HFF-Myc (cell line): ENCODE measurements at regions not wholly inside any gene's neighbourhood (a gene's known extent, or its start where the extent isn't known, plus 50 kb on each side); places are given as distances from the start of the nearest gene placed in this dataset.

Experiments used
- DNase-seq: peaks from one replicate; pipeline ENCODE4 v3.0.0-alpha.2; 2011; ENCODE audit warnings: low read depth; ENCODE audit errors: extremely low read depth
- H3K4me3 ChIP-seq: replicated peaks from 2 replicates; pipeline ENCODE4 v1.5.1; 2011; ENCODE audit warnings: low read depth, mild to moderate bottlenecking, control low read depth, low read length
- TF ChIP-seq, protein P1 (sequence below): IDR thresholded peaks from 2 replicates; pipeline ENCODE4 v1.5.1; 2012; ENCODE audit warnings: mild to moderate bottlenecking, low read depth, low read length, control low read depth; ENCODE audit errors: missing control alignments

DNA sequence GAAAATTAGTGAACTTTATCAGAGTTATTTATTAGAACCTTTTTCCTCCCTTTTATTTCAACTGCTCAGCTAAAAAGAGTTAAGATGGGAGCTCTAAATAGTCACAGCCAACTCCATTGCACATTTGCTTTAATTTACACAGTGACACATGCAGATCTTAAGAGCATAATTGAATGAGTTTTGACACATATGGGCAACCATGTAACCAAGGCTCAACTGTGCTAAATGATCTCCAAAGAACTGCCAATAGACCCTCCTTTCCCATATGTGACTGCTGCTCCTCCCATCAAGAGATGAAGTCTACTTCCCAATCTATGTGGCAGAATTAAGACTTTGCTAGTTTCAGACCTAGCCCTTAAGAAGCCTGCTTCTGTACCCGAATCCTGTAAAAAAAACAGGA, 960.0 kb downstream of the BCL11B start:
- no peak for DNase-seq
- no peak overlapping the region for H3K4me3 ChIP-seq
- TF ChIP-seq, protein P1, sequence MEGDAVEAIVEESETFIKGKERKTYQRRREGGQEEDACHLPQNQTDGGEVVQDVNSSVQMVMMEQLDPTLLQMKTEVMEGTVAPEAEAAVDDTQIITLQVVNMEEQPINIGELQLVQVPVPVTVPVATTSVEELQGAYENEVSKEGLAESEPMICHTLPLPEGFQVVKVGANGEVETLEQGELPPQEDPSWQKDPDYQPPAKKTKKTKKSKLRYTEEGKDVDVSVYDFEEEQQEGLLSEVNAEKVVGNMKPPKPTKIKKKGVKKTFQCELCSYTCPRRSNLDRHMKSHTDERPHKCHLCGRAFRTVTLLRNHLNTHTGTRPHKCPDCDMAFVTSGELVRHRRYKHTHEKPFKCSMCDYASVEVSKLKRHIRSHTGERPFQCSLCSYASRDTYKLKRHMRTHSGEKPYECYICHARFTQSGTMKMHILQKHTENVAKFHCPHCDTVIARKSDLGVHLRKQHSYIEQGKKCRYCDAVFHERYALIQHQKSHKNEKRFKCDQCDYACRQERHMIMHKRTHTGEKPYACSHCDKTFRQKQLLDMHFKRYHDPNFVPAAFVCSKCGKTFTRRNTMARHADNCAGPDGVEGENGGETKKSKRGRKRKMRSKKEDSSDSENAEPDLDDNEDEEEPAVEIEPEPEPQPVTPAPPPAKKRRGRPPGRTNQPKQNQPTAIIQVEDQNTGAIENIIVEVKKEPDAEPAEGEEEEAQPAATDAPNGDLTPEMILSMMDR: no peak

DNA sequence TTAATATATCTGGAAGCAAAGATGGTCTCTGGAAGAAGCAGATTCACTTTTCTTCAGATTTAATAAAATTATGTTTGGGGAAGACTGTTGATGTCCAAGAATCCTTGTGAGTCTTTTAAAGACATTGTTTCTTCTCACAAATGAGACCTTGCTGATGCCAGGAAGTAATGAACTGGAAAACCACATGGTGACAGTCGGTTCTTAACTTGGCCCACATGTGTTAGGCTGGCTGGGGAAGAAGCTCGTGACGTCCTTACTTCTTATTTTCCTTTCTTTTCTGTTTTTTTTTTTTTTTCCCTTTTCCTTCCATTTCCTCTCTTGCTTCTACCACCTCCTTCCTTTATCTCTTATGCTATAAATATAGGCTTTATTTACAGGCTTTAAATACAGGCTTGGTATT, 950.2 kb downstream of the BCL11B start:
- H3K4me3 ChIP-seq: no peak overlapping the region
- no peak for DNase-seq
- TF ChIP-seq, protein P1: no peak

GRCh38 chr14:98323836-98324235, 948.2 kb downstream of the BCL11B start:
- H3K4me3 ChIP-seq: no peak overlapping the region
- no peak for DNase-seq
- TF ChIP-seq, protein P1: no peak

DNA sequence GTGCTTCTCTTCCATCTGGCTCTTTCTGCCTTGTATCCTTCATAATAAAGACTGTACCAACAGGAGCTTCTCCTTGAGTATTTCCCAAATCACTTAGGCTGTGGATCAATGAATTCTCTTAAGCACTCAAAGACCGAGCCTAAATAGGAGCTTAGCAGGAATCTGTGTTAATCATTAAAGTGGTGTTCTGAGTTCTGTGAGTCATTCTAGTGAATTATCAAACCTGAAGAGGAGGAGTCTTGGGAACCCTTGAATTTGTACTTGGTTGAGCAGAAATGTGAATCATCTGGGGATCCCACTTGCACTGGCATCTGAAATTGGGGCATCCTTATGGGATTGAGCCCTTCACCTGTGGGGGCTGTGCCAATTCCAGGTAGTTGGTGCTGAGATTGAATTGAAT, 946.2 kb downstream of the BCL11B start:
- TF ChIP-seq, protein P1: no peak
- no peak for DNase-seq
- no peak overlapping the region for H3K4me3 ChIP-seq

DNA sequence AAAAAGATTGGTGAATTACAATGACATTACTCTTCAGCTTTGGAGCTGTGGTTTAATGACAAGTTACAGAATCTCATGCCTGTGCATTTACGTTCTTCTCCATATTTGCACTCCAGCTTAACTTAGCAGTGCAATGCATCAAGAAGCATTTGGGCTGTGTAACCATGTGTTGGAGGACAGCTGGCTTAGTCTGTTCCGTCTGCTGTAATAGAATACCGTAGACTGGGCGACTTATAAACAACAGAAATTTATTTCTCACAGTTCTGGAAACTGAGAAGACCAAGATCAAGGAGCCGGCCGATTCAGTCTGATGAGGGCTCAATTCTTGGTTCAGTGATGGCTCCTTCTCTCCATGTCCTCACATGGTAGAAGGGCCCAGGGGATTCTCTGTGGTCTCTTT, 943.5 kb downstream of the BCL11B start:
- DNase-seq: no peak
- TF ChIP-seq, protein P1: no peak
- no peak overlapping the region for H3K4me3 ChIP-seq

DNA sequence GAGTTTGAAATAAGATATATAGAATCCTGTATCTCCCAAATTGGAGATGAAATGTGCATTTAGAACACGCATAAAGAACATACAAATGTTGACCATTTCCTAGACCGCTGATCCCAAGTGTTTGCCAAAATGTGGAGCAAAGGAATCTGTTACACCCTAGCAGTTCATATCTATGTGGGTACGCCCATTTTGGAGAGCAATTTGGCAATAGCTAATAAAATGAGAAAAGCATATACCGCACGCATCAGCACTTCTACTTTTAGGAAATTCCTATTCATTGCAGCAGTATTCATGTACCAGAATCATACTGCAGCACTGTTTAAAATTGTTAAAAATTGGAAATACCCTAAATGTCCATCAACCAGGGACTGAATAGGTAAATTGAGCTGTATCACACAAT, 937.8 kb downstream of the BCL11B start:
- TF ChIP-seq, protein P1: no peak
- H3K4me3 ChIP-seq: no peak overlapping the region
- DNase-seq: no peak

DNA sequence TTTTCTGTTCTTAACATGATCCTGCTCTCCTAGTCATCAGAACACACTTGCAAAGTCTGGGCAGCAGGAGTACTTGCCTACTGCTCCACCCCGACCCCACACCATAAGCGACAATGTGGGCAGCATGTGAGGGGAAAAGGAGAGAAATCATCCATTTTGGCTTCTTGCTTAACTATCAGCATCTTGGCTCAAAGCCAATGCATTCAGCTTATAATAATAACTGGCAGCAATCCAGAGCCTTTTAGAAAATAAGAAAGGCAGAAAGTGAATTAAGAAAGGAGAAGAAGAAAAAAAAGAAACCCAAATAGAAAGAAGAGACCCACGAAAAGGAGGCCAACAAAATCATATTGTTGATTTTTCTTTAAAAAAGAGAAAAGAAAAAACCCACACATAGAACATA, 930.8 kb downstream of the BCL11B start:
- TF ChIP-seq, protein P1: no peak
- H3K4me3 ChIP-seq: no peak overlapping the region
- DNase-seq: no peak
